ENCODE measurements at regions not wholly inside any gene's neighbourhood (a gene's known extent, or its start where the extent isn't known, plus 50 kb on each side); places are given as distances from the start of the nearest gene placed in this dataset.
"Not testable (repeated sequence)": the region's sequence is repeated elsewhere in the genome, so short reads cannot be mapped to it uniquely, and the experiment has no call there.

GRCh38 chr3:125775106-125775505 lies 179.8 kb upstream of the OSBPL11 start:
- H3K9me2 ChIP-seq (ENCODE audit: insufficient read depth); H4K20me1 ChIP-seq (ENCODE audit: insufficient read depth); H3K79me2 ChIP-seq (ENCODE audit: low read depth); H3K4me1 ChIP-seq (replicated peaks; ENCODE audit: insufficient read depth); DNase-seq; H3K27ac ChIP-seq; POLR2A ChIA-PET (ENCODE audit: unreplicated experiment); intact Hi-C loops (cut with micrococcal nuclease; ENCODE audit: unreplicated experiment); H3K27me3 ChIP-seq (ENCODE audit: insufficient read depth, low read depth); H3F3A ChIP-seq (ENCODE audit: insufficient read depth, low read depth); H3K9me3 ChIP-seq (ENCODE audit: insufficient read depth, low read depth); H2AFZ ChIP-seq; CTCF ChIA-PET; BruUV-seq (replicated peaks); H3K4me3 ChIP-seq; H3K36me3 ChIP-seq (ENCODE audit: low read depth); H3K4me2 ChIP-seq: not testable (repeated sequence)

- H4K20me1 ChIP-seq (ENCODE audit: insufficient read depth); H2AFZ ChIP-seq; H3K4me3 ChIP-seq; H3K36me3 ChIP-seq (ENCODE audit: low read depth); H3K9me3 ChIP-seq (ENCODE audit: insufficient read depth, low read depth); H3K79me2 ChIP-seq (ENCODE audit: low read depth); H3K27ac ChIP-seq; POLR2A ChIA-PET (ENCODE audit: unreplicated experiment); H3F3A ChIP-seq (ENCODE audit: insufficient read depth, low read depth); H3K4me2 ChIP-seq; intact Hi-C loops (cut with micrococcal nuclease; ENCODE audit: unreplicated experiment); H3K9me2 ChIP-seq (ENCODE audit: insufficient read depth); BruUV-seq (replicated peaks); H3K4me1 ChIP-seq (replicated peaks; ENCODE audit: insufficient read depth); H3K27me3 ChIP-seq (ENCODE audit: insufficient read depth, low read depth); DNase-seq; CTCF ChIA-PET: not testable (repeated sequence)
Measured at GRCh38 chr3:125775606-125776294, 180.5 kb upstream of the OSBPL11 start.

- H3K4me2 ChIP-seq; H3K27me3 ChIP-seq (ENCODE audit: insufficient read depth, low read depth); H3K9me2 ChIP-seq (ENCODE audit: insufficient read depth); CTCF ChIA-PET; H3K4me3 ChIP-seq; DNase-seq; H2AFZ ChIP-seq; H3K36me3 ChIP-seq (ENCODE audit: low read depth); BruUV-seq (replicated peaks); H3F3A ChIP-seq (ENCODE audit: insufficient read depth, low read depth); POLR2A ChIA-PET (ENCODE audit: unreplicated experiment); H3K4me1 ChIP-seq (replicated peaks; ENCODE audit: insufficient read depth); H3K9me3 ChIP-seq (ENCODE audit: insufficient read depth, low read depth); H3K27ac ChIP-seq; H3K79me2 ChIP-seq (ENCODE audit: low read depth); H4K20me1 ChIP-seq (ENCODE audit: insufficient read depth); intact Hi-C loops (cut with micrococcal nuclease; ENCODE audit: unreplicated experiment): not testable (repeated sequence)
Measured at GRCh38 chr3:125779276-125779675, 184.0 kb upstream of the OSBPL11 start.

- DNase-seq; H3K9me3 ChIP-seq (ENCODE audit: insufficient read depth, low read depth); intact Hi-C loops (cut with micrococcal nuclease; ENCODE audit: unreplicated experiment); H3F3A ChIP-seq (ENCODE audit: insufficient read depth, low read depth); H2AFZ ChIP-seq; H3K27me3 ChIP-seq (ENCODE audit: insufficient read depth, low read depth); BruUV-seq (replicated peaks); H3K27ac ChIP-seq; H3K4me2 ChIP-seq; H3K79me2 ChIP-seq (ENCODE audit: low read depth); H3K36me3 ChIP-seq (ENCODE audit: low read depth); H3K4me3 ChIP-seq; POLR2A ChIA-PET (ENCODE audit: unreplicated experiment); CTCF ChIA-PET; H3K4me1 ChIP-seq (replicated peaks; ENCODE audit: insufficient read depth); H3K9me2 ChIP-seq (ENCODE audit: insufficient read depth); H4K20me1 ChIP-seq (ENCODE audit: insufficient read depth): not testable (repeated sequence)
Measured at GRCh38 chr3:125779918-125780317, 184.6 kb upstream of the OSBPL11 start.

GRCh38 chr3:125781678-125782077 lies 186.4 kb upstream of the OSBPL11 start:
- not testable (repeated sequence) for H3K36me3 ChIP-seq (ENCODE audit: low read depth); H3K4me1 ChIP-seq (replicated peaks; ENCODE audit: insufficient read depth)

GRCh38 chr3:125790312-125790711 lies 178.7 kb upstream of the ROPN1B start:
- CTCF ChIA-PET; H4K20me1 ChIP-seq (ENCODE audit: insufficient read depth); H3K27ac ChIP-seq; DNase-seq; H3K4me2 ChIP-seq; H3F3A ChIP-seq (ENCODE audit: insufficient read depth, low read depth); H3K4me3 ChIP-seq; H3K9me3 ChIP-seq (ENCODE audit: insufficient read depth, low read depth); POLR2A ChIA-PET (ENCODE audit: unreplicated experiment); H3K9me2 ChIP-seq (ENCODE audit: insufficient read depth); BruUV-seq (replicated peaks); intact Hi-C loops (cut with micrococcal nuclease; ENCODE audit: unreplicated experiment); H3K36me3 ChIP-seq (ENCODE audit: low read depth); H2AFZ ChIP-seq; H3K79me2 ChIP-seq (ENCODE audit: low read depth); H3K4me1 ChIP-seq (replicated peaks; ENCODE audit: insufficient read depth): not testable (repeated sequence)
- H3K27me3 ChIP-seq (ENCODE audit: insufficient read depth, low read depth), result peaks cover 59% of the 10 kb centered on the region

More at GRCh38 chr3:125781678-125782077, 186.4 kb upstream of the OSBPL11 start:
- CTCF ChIA-PET; intact Hi-C loops (cut with micrococcal nuclease; ENCODE audit: unreplicated experiment); H3K9me2 ChIP-seq (ENCODE audit: insufficient read depth); H3K79me2 ChIP-seq (ENCODE audit: low read depth); H2AFZ ChIP-seq; H4K20me1 ChIP-seq (ENCODE audit: insufficient read depth); H3K4me3 ChIP-seq; BruUV-seq (replicated peaks); DNase-seq; H3K4me2 ChIP-seq; H3K27ac ChIP-seq; H3K27me3 ChIP-seq (ENCODE audit: insufficient read depth, low read depth); H3K9me3 ChIP-seq (ENCODE audit: insufficient read depth, low read depth); POLR2A ChIA-PET (ENCODE audit: unreplicated experiment); H3F3A ChIP-seq (ENCODE audit: insufficient read depth, low read depth): not testable (repeated sequence)

- H3F3A ChIP-seq (ENCODE audit: insufficient read depth, low read depth); POLR2A ChIA-PET (ENCODE audit: unreplicated experiment); DNase-seq; H3K9me2 ChIP-seq (ENCODE audit: insufficient read depth); H2AFZ ChIP-seq; H3K27ac ChIP-seq; CTCF ChIA-PET; H4K20me1 ChIP-seq (ENCODE audit: insufficient read depth); intact Hi-C loops (cut with micrococcal nuclease; ENCODE audit: unreplicated experiment); H3K9me3 ChIP-seq (ENCODE audit: insufficient read depth, low read depth); H3K36me3 ChIP-seq (ENCODE audit: low read depth); H3K4me2 ChIP-seq; H3K4me1 ChIP-seq (replicated peaks; ENCODE audit: insufficient read depth); BruUV-seq (replicated peaks); H3K79me2 ChIP-seq (ENCODE audit: low read depth); H3K4me3 ChIP-seq: not testable (repeated sequence)
- peaks cover 64% of the 10 kb centered on the region for H3K27me3 ChIP-seq (ENCODE audit: insufficient read depth, low read depth)
Measured at GRCh38 chr3:125791021-125791420, 178.0 kb upstream of the ROPN1B start.

Measured in PC-9 (cell line).